Activated CD8-positive, alpha-beta memory T cell treated with anti-CD3 and anti-CD28 coated beads, Interleukin-2, amount 50 U/mL, for 48 hours (primary cell): ENCODE measurements at regions not wholly inside any gene's neighbourhood (a gene's known extent, or its start where the extent isn't known, plus 50 kb on each side); places are given as distances from the start of the nearest gene placed in this dataset.
"Not testable (repeated sequence)": the region's sequence is repeated elsewhere in the genome, so short reads cannot be mapped to it uniquely, and the experiment has no call there.

Experiments
- DNase-seq: peaks from one replicate; pipeline ENCODE4 v3.0.0-alpha.2; 2020

- no peak for DNase-seq
These were observed 66.6 kb downstream of the LACC1 start for GRCh38 chr13:43946281-43946680.

DNA sequence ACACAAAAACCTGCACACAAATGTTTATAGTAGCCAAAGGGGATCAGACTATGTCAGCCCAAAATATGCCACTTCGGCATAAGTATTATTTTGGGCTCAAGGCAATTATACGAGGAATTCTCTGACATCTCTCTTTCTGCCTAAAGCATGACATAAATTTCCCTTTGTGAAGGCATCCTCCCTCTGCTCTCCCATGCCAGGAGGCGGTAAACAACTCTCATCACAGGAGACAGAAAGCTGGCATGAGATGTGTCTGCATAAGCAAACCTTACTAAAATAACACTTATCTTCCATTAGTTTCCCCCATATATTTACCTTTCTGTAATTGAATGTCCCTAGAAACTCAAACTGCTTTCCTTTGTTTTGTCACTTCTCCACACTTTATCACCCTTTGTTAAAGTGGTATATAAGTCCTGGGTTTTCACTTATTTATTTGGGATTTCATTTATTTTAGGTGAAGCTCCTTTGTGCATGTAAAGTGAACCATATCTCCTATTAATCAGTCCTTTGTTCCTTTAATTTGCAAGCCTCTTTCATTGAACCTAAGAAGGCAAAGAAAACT is 68.3 kb downstream of the LACC1 start:
- DNase-seq: no peak

- DNase-seq: no peak
These were observed 73.7 kb downstream of the LACC1 start for GRCh38 chr13:43953370-43953769.

DNA sequence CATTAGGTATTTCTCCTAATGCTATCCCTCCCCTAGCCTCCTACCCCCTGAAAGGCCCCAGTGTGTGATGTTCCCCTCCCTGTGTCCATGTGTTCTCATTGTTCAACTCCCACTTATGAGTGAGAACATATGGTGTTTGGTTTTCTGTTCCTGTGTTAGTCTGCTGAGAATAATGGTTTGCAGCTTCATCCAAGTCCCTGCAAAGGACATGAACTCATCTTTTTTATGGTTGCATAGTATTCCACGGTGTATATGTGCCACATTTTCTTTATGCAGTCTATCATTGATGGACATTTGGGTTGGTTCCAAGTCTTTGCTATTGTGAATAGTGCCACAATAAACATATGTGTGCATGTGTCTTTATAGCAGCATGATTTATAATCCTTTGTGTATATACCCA is 77.3 kb downstream of the LACC1 start:
- not testable (repeated sequence) for DNase-seq

DNA sequence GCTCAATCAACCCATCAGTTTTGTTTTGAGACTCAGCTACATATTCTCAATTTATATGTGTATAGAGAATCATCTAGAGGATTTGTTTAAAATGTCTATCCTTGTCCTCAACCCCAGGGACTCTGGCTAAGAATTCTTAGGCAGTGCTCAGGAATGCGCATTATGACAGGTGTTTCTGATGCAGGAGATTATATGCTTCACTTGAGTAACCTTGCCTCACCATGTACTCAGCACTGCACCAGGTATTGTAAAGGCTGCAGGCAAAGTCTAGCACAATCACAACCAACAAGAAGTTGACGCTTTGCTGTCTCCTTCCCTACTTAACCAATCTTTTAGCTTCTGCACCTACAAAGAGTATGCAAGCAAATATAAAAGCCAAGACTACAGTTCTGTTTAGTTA is 79.6 kb downstream of the LACC1 start:
- no peak for DNase-seq

GRCh38 chr13:43961909-43962308 is 82.2 kb downstream of the LACC1 start:
- no peak for DNase-seq

- DNase-seq: no peak
These were observed 84.0 kb downstream of the LACC1 start for GRCh38 chr13:43963726-43964125.

GRCh38 chr13:43964698-43965458 is 85.2 kb downstream of the LACC1 start:
- no peak for DNase-seq

DNA sequence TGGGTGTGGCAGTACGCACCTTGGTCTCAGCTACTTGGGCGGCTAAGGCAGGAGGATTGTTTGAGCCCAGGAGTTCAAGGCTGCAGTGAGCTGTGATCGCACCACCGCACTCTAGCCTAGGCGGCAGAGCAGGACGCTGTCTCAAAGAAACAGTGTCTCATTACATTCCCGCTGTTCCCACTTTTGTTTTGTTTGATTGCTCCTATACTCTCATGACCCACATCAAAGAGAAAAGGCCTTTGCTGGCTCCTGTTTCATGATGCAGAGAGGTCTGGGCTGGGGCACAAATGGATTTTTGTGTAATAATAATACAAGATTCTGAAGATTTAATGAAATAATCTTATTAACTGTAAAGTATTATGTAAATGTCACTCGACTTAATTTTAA is 85.7 kb downstream of the LACC1 start:
- DNase-seq: no peak

GRCh38 chr13:43968251-43968942 is 88.7 kb downstream of the LACC1 start:
- DNase-seq: not testable (repeated sequence)

- not testable (repeated sequence) for DNase-seq
These were observed 89.4 kb downstream of the LACC1 start for GRCh38 chr13:43968943-43969690.

DNA sequence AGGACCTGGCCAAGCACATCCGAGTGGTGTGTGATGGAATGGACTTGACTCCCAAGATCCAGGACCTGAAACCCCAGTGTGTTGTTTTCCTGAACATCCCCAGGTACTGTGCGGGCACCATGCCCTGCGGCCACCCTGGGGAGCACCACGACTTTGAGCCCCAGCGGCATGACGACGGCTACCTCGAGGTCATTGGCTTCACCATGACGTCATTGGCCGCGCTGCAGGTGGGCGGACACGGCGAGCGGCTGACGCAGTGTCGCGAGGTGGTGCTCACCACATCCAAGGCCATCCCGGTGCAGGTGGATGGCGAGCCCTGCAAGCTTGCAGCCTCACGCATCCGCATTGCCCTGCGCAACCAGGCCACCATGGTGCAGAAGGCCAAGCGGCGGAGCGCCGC is 90.2 kb downstream of the LACC1 start:
- DNase-seq: not testable (repeated sequence)

- not testable (repeated sequence) for DNase-seq
These were observed 91.0 kb downstream of the LACC1 start for GRCh38 chr13:43970520-43971242.

DNA sequence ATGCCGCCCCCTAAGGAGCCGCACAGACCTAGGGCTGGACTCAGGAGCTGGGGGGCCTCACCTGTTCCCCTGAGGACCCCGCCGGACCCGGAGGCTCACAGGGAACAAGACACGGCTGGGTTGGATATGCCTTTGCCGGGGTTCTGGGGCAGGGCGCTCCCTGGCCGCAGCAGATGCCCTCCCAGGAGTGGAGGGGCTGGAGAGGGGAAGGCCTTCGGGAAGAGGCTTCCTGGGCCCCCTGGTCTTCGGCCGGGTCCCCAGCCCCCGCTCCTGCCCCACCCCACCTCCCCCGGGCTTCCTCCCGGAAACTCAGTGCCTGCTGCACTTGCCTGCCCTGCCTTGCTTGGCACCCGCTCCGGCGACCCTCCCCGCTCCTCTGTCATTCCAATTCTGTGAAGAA is 91.6 kb downstream of the LACC1 start:
- not testable (repeated sequence) for DNase-seq

- no peak for DNase-seq
These were observed 98.2 kb downstream of the LACC1 start for GRCh38 chr13:43977911-43978310.

DNA sequence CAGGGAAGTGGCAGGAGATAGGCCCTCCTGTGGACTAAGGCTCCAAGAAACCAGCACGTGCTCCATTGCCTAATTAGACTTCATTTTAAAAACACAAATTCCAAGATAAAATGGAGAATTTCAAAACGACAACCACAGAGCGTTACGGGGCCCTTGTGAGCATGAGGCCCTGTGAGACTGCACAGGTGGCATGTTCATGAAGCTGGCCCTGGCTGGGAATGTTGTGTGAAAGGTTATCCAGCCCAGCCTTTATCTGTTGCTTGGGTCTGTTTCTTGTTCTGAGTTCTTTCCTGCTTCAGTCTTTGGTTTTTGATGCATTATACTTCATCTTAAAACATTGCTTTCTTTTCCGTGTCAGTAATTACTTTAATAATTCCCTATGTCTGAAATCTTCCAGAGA is 99.0 kb downstream of the LACC1 start:
- no peak for DNase-seq

GRCh38 chr13:43979492-43979891 is 99.8 kb downstream of the LACC1 start:
- DNase-seq: no peak

- no peak for DNase-seq
These were observed 100.9 kb downstream of the LACC1 start for GRCh38 chr13:43980587-43980986.

- DNase-seq: no peak
These were observed 101.4 kb downstream of the LACC1 start for GRCh38 chr13:43981091-43981490.

GRCh38 chr13:43981512-43982301 is 102.0 kb downstream of the LACC1 start:
- no peak for DNase-seq

DNA sequence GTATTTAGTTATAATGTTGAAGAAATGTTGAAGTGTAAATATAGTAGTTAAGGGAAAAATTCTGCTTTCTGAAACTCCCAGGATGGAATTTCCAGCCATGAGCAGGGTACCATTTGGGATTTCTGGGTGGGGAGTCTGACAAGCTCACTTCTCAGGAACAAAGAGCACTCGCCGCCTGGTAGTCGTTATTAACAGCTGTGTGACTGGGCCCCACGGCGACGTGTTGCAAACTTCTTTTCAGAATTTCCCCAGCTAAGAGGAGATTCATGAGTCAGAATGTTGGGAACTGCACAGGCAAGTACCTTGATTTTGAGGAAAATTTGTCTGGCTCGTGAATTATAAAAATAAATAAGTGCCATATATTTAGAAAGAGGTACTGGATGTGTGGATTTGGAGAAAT is 103.7 kb downstream of the LACC1 start:
- DNase-seq: no peak

DNA sequence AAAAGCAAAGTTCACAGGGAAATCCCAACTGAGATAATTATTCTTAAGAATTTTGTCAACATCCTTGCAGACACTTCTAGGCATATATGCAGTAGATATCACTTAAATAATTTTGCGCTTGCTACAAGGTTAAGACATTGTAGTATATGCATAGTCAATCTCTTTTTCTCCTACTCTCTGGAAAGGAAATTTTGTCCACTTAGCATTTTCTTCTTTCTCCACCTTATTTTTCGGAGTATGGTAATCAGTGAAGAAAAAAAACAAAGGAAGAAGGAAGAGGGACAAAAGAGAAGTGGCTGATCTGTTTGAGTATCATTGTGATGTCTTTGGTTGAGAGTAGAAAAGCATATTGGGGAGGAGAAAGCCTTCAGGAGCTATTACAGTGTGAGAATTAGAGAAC is 104.6 kb downstream of the LACC1 start:
- DNase-seq: no peak
